ENCODE measurements at regions not wholly inside any gene's neighbourhood (a gene's known extent, or its start where the extent isn't known, plus 50 kb on each side); places are given as distances from the start of the nearest gene placed in this dataset.

GRCh38 chrX:39175418-39176057 lies 374.3 kb downstream of the MID1IP1 start:
- no peak for TF ChIP-seq POLR2A (IDR thresholded peaks at IDR 0.05; ENCODE audit: borderline replicate concordance, extremely low read depth, insufficient read depth, insufficient read length)
- no peak for TF ChIP-seq CTCF (IDR thresholded peaks at IDR 0.05 in 2 of 3, conservative IDR thresholded peaks at IDR 0.05 in 1 of 3; ENCODE audit: borderline replicate concordance in 1 of 3, insufficient read depth in 1 of 3, low read depth in 2 of 3, low read length in 2 of 3)
- TF ChIP-seq JUND (IDR thresholded peaks at IDR 0.05), result no peak
- TF ChIP-seq POLR2AphosphoS5 (IDR thresholded peaks at IDR 0.05; ENCODE audit: low read depth, low read length), result no peak

All from HCT116 (cell line).